Mucosa of descending colon (tissue), 3 donors: ENCODE measurements at regions not wholly inside any gene's neighbourhood (a gene's known extent, or its start where the extent isn't known, plus 50 kb on each side); places are given as distances from the start of the nearest gene placed in this dataset.

Experiments used
- ATAC-seq: fragments of 200-7000 bp; cut with Tn5 transposase; one replicate; pipeline ENCODE4 v1.9.1; 2020; ENCODE audit warnings: mild to moderate bottlenecking, moderate library complexity
- DNase-seq, 3 donors: peaks; one replicate each; pipeline ENCODE4 v3.0.0-alpha.2; 2020
- H3K36me3 ChIP-seq: fragments of 200-600 bp; one replicate; pipeline ENCODE4 v1.8.0; 2021; ENCODE audit warnings: low read depth, mild to moderate bottlenecking
- H3K4me1 ChIP-seq: fragments of 200-600 bp; one replicate; pipeline ENCODE4 v1.8.0; 2021; ENCODE audit warnings: low read depth, mild to moderate bottlenecking
- H3K4me3 ChIP-seq: fragments of 200-600 bp; one replicate; pipeline ENCODE4 v1.8.0; 2021; ENCODE audit warnings: mild to moderate bottlenecking
- H3K9me3 ChIP-seq: fragments of 200-600 bp; one replicate; pipeline ENCODE4 v1.8.0; 2021; ENCODE audit warnings: mild to moderate bottlenecking
- intact Hi-C, 2 donors: fragments of 100-400 bp; cut with DNase I in 1 of 2; cut with micrococcal nuclease in 1 of 2; formaldehyde crosslinking; loops; one replicate each; pipeline versions ENCODE4 v1.11.0 to v1.11.1; 2022; cut with DNase I, micrococcal nuclease
- TF ChIP-seq, protein P1 (sequence below): fragments of 200-600 bp; IDR thresholded peaks from one replicate; pipeline ENCODE4 v1.8.0; 2022; ENCODE audit warnings: antibody characterized with exemption, mild to moderate bottlenecking
- donor health status: DM: no; HTN: no; CAD: no; lungs with moderate emphysema.
- donor health status: DM: no; HTN: no; CAD: no.
- donor health status: DM: no; HTN: yes; CAD: no.

DNA sequence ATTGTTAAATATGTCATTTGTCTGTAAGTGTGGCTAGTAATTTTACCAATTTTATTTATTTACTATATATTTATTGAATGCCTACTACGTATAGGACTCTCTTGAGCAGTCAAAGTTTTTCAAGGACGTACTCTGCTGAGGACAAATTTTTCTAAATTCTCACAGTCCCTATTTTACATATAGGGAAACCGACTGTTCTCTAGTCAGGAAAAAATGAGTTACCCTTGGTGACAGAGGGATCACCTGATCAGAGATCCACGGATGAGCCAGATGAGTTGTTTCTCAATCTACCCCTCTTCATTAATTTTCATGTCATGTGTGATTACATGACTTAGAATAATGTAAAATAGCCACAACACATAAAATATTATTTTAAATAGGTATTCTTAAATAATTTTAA lies 96.2 kb upstream of the SLC38A2 start:
- DNase-seq (no peak), ATAC-seq (no peak)
- no peaks in the 10 kb centered on the region for H3K9me3 ChIP-seq
- intact Hi-C loops = no loop called here
- TF ChIP-seq, protein P1, sequence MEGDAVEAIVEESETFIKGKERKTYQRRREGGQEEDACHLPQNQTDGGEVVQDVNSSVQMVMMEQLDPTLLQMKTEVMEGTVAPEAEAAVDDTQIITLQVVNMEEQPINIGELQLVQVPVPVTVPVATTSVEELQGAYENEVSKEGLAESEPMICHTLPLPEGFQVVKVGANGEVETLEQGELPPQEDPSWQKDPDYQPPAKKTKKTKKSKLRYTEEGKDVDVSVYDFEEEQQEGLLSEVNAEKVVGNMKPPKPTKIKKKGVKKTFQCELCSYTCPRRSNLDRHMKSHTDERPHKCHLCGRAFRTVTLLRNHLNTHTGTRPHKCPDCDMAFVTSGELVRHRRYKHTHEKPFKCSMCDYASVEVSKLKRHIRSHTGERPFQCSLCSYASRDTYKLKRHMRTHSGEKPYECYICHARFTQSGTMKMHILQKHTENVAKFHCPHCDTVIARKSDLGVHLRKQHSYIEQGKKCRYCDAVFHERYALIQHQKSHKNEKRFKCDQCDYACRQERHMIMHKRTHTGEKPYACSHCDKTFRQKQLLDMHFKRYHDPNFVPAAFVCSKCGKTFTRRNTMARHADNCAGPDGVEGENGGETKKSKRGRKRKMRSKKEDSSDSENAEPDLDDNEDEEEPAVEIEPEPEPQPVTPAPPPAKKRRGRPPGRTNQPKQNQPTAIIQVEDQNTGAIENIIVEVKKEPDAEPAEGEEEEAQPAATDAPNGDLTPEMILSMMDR = no peak
- no peak overlapping the region for H3K4me3 ChIP-seq
- no peaks in the 10 kb centered on the region for H3K36me3 ChIP-seq
- H3K4me1 ChIP-seq = peaks cover 3% of the 10 kb centered on the region

DNA sequence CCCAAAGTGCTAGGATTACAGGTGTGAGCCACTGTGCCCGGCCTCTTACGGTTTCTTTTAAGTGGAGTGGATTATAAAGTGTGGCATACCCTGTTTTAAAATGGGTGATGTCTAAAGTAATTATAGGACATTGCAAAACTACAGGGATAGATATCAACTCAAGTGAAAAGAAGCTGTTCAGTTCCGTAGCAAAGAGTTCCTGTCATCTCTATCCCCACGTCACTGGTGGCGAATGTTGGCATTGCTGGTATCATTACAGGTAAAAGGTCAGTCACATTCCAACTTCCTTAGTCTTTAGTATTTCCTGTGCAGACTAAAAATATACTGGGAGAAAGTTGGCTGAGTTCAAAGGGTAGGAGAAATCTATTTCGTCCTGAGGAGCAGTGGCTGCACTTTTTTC lies 95.6 kb upstream of the SLC38A2 start:
- H3K9me3 ChIP-seq = no peaks in the 10 kb centered on the region
- DNase-seq (peak in 1 of 3 donors; percentile 29), ATAC-seq (peak; percentile 93)
- TF ChIP-seq, protein P1 = no peak
- H3K4me1 ChIP-seq = peaks cover 3% of the 10 kb centered on the region
- no peaks in the 10 kb centered on the region for H3K36me3 ChIP-seq
- no peak overlapping the region for H3K4me3 ChIP-seq
- intact Hi-C loops = no loop called here

DNA sequence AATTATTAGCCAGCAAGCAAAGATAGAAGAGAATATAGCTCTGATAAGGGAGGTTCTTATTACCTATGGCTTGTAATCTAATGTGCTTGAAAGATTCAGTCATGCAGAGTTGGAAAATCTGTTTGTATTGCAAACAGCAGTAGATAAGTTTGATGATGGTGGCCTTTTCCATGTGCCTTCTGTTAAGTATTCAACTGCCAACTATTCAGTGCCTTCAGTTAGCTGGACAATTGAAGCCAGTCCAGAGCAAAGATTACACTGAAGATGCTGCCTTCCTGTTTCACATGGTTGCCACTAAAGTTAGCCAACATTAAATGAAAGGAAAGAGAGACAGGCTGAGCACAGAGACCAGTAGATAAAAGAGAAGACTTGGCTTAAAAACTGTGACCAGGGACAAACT lies 92.7 kb upstream of the SLC38A2 start:
- intact Hi-C loops = no loop called here
- TF ChIP-seq, protein P1 = no peak
- ATAC-seq (no peak), DNase-seq (no peak)
- Histone ChIP-seq H3K9me3 (no peaks in the 10 kb centered on the region), H3K36me3 (no peaks in the 10 kb centered on the region), H3K4me3 (no peak overlapping the region), H3K4me1 (no peaks in the 10 kb centered on the region)

DNA sequence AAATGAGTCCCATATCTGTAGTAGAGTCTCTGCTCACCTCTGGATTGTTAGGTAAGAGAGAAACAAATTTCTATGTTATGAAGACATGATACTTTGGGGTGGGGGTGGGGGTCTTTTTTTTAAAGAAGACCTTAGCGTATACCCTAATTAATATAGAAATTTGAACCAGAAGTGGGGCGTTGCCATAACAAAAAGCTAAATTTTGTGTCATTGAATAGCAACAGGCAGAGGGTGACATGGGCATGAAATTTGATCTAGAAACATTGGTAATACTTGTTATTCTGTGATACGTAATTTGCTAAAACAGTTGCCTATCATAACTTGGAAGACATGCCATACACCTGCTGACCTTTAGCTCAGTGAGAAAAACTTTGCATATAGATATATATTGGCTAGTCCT lies 92.3 kb upstream of the SLC38A2 start:
- H3K36me3 ChIP-seq = no peaks in the 10 kb centered on the region
- TF ChIP-seq, protein P1 = no peak
- H3K4me1 ChIP-seq = no peaks in the 10 kb centered on the region
- ATAC-seq (no peak), DNase-seq (no peak)
- no peak overlapping the region for H3K4me3 ChIP-seq
- no peaks in the 10 kb centered on the region for H3K9me3 ChIP-seq
- intact Hi-C loops = no loop called here

DNA sequence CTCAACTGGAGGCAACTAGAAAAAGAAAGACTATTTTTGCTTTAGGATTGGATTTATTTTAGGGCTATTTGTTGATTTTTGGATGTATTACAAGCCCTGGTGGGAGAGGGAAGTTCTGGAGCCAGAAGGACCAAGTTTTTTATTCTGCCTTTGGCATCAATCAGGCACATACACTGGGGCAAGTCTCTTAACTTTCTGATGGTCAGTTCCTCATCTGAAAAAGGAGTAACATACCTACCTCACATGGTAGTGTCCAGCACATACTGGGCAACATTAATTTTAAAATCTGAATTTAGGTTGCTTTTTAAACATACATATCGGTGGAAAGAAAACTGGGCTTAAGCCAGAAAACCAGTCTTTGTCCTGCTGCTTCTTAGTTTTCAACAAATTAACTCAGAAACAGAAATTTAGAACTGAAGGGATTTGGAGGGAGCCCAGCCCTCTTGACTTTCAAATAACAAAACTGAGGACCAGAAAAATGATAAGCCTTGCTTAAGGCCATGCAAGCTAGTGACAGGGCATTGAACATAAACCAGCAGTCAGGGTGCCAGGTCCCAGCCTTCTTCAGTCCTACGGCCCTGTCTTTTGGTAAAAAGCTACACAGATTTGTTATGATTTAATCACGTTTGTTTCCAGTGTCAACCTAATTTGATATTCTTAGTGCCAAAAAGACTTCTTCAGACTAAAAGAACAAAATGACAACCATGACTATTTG lies 90.2 kb upstream of the SLC38A2 start:
- intact Hi-C loops = no loop called here
- no peaks in the 10 kb centered on the region for H3K9me3 ChIP-seq
- TF ChIP-seq, protein P1 = no peak

More for the DNA sequence above, 90.2 kb upstream of the SLC38A2 start:
- no peak for DNase-seq
- Histone ChIP-seq H3K36me3 (no peaks in the 10 kb centered on the region), H3K4me3 (no peak overlapping the region), H3K4me1 (no peaks in the 10 kb centered on the region)
- ATAC-seq = no peak
